HEK293 (cell line): ENCODE measurements at regions not wholly inside any gene's neighbourhood (a gene's known extent, or its start where the extent isn't known, plus 50 kb on each side); places are given as distances from the start of the nearest gene placed in this dataset.

Experiments used
- GLI4 ChIP-seq: fragments of 450-650 bp; formaldehyde crosslinking; IDR thresholded peaks from 2 replicates; pipeline ENCODE4 v1.5.1; 2016; ENCODE audit warnings: missing biosample characterization, missing genetic modification characterization
- MYNN ChIP-seq: fragments of 450-650 bp; formaldehyde crosslinking; IDR thresholded peaks from 2 replicates; pipeline ENCODE4 v1.5.1; 2016; ENCODE audit warnings: missing biosample characterization, missing genetic modification characterization, borderline replicate concordance
- PRDM6 ChIP-seq: fragments of 450-650 bp; formaldehyde crosslinking; IDR thresholded peaks from 2 replicates; pipeline ENCODE4 v1.5.1; 2017; ENCODE audit warnings: missing biosample characterization, missing genetic modification characterization
- SCRT1 ChIP-seq: fragments of 450-650 bp; formaldehyde crosslinking; IDR thresholded peaks from 2 replicates; pipeline ENCODE4 v1.5.1; 2016; ENCODE audit warnings: missing biosample characterization, missing genetic modification characterization, borderline replicate concordance
- SETDB1 ChIP-seq: IDR thresholded peaks from one replicate; pipeline ENCODE4 v1.6.1; 2017; ENCODE audit warnings: mild to moderate bottlenecking, low read length, moderate library complexity, mixed read lengths; ENCODE audit not compliant: insufficient read length
- SP3 ChIP-seq: fragments of 450-650 bp; formaldehyde crosslinking; IDR thresholded peaks from 2 replicates; pipeline ENCODE4 v1.5.1; 2016; ENCODE audit warnings: missing biosample characterization, missing genetic modification characterization
- ZBTB1 ChIP-seq: fragments of 450-650 bp; formaldehyde crosslinking; IDR thresholded peaks from 2 replicates; pipeline ENCODE4 v1.5.1; 2016; ENCODE audit warnings: missing biosample characterization, missing genetic modification characterization
- ZBTB17 ChIP-seq: fragments of 450-650 bp; formaldehyde crosslinking; IDR thresholded peaks from 2 replicates; pipeline ENCODE4 v1.5.1; 2016; ENCODE audit warnings: missing biosample characterization, missing genetic modification characterization
- ZBTB8A ChIP-seq: fragments of 450-650 bp; formaldehyde crosslinking; IDR thresholded peaks from 2 replicates; pipeline ENCODE4 v1.5.1; 2016; ENCODE audit warnings: missing biosample characterization, missing genetic modification characterization
- ZFHX2 ChIP-seq: fragments of 450-650 bp; formaldehyde crosslinking; conservative IDR thresholded peaks from 2 replicates; pipeline ENCODE4 v1.5.1; 2016; ENCODE audit warnings: missing biosample characterization, missing genetic modification characterization
- ZNF112 ChIP-seq: fragments of 450-650 bp; formaldehyde crosslinking; IDR thresholded peaks from 2 replicates; pipeline ENCODE4 v1.5.0; 2017; ENCODE audit warnings: missing biosample characterization, missing genetic modification characterization
- ZNF114 ChIP-seq: fragments of 450-650 bp; formaldehyde crosslinking; IDR thresholded peaks from 2 replicates; pipeline ENCODE4 v1.5.0; 2017; ENCODE audit warnings: missing biosample characterization, missing genetic modification characterization
- ZNF184 ChIP-seq: fragments of 450-650 bp; IDR thresholded peaks from 2 replicates; pipeline ENCODE4 v1.5.1; 2018; ENCODE audit warnings: missing biosample characterization, mild to moderate bottlenecking, missing genetic modification characterization
- ZNF19 ChIP-seq: fragments of 450-650 bp; formaldehyde crosslinking; IDR thresholded peaks from 2 replicates; pipeline ENCODE4; 2016; ENCODE audit warnings: missing biosample characterization, missing genetic modification characterization, low read depth
- ZNF221 ChIP-seq: fragments of 450-650 bp; formaldehyde crosslinking; IDR thresholded peaks from 2 replicates; pipeline ENCODE4 v1.5.1; 2017; ENCODE audit warnings: missing biosample characterization, missing genetic modification characterization, borderline replicate concordance
- ZNF354C ChIP-seq: fragments of 450-650 bp; formaldehyde crosslinking; IDR thresholded peaks from 2 replicates; pipeline ENCODE4 v1.5.1; 2016; ENCODE audit warnings: missing biosample characterization, missing genetic modification characterization, low read depth, borderline replicate concordance
- ZNF433 ChIP-seq: fragments of 450-650 bp; formaldehyde crosslinking; IDR thresholded peaks from 2 replicates; pipeline ENCODE4 v1.5.1; 2016; ENCODE audit warnings: missing biosample characterization, missing genetic modification characterization, low read depth
- ZNF501 ChIP-seq: fragments of 450-650 bp; formaldehyde crosslinking; IDR thresholded peaks from 2 replicates; pipeline ENCODE4 v1.5.1; 2016; ENCODE audit warnings: missing biosample characterization, missing genetic modification characterization
- ZNF629 ChIP-seq: fragments of 450-650 bp; formaldehyde crosslinking; IDR thresholded peaks from 2 replicates; pipeline ENCODE4 v1.5.1; 2017; ENCODE audit warnings: missing biosample characterization, missing genetic modification characterization
- ZNF639 ChIP-seq: fragments of 450-650 bp; formaldehyde crosslinking; IDR thresholded peaks from 2 replicates; pipeline ENCODE4 v1.5.1; 2016; ENCODE audit warnings: missing biosample characterization, missing genetic modification characterization
- ZNF645 ChIP-seq: fragments of 450-650 bp; formaldehyde crosslinking; IDR thresholded peaks from 2 replicates; pipeline ENCODE4; 2016; ENCODE audit warnings: missing biosample characterization, missing genetic modification characterization
- ZNF664 ChIP-seq: fragments of 450-650 bp; formaldehyde crosslinking; IDR thresholded peaks from 2 replicates; pipeline ENCODE4 v1.5.1; 2016; ENCODE audit warnings: missing biosample characterization, missing genetic modification characterization
- ZNF707 ChIP-seq: fragments of 450-650 bp; formaldehyde crosslinking; IDR thresholded peaks from 2 replicates; pipeline ENCODE4 v1.5.1; 2016; ENCODE audit warnings: missing biosample characterization, missing genetic modification characterization
- ZNF785 ChIP-seq: fragments of 450-650 bp; formaldehyde crosslinking; IDR thresholded peaks from 2 replicates; pipeline ENCODE4 v1.5.1; 2016; ENCODE audit warnings: missing biosample characterization, missing genetic modification characterization
- TF ChIP-seq, protein P1 (sequence below): fragments of 450-650 bp; formaldehyde crosslinking; IDR thresholded peaks from 2 replicates; pipeline ENCODE4 v1.5.1; 2017; ENCODE audit warnings: missing biosample characterization, missing genetic modification characterization
- TF ChIP-seq, protein P2 (sequence below): fragments of 450-650 bp; formaldehyde crosslinking; IDR thresholded peaks from 2 replicates; pipeline ENCODE4 v1.5.1; 2016; ENCODE audit warnings: missing biosample characterization, missing genetic modification characterization
- TF ChIP-seq, protein P3 (sequence below): fragments of 450-650 bp; formaldehyde crosslinking; IDR thresholded peaks from 2 replicates; pipeline ENCODE4 v1.5.1; 2017; ENCODE audit warnings: missing biosample characterization, missing genetic modification characterization
- TF ChIP-seq, protein P4 (sequence below): IDR thresholded peaks from 2 replicates; pipeline ENCODE4 v1.6.1; 2011; ENCODE audit warnings: mild to moderate bottlenecking, low read depth, low read length, borderline replicate concordance
- TF ChIP-seq, protein P5 (sequence below): fragments of 450-650 bp; formaldehyde crosslinking; IDR thresholded peaks from 2 replicates; pipeline ENCODE4 v1.5.1; 2016; ENCODE audit warnings: missing biosample characterization, missing genetic modification characterization

DNA sequence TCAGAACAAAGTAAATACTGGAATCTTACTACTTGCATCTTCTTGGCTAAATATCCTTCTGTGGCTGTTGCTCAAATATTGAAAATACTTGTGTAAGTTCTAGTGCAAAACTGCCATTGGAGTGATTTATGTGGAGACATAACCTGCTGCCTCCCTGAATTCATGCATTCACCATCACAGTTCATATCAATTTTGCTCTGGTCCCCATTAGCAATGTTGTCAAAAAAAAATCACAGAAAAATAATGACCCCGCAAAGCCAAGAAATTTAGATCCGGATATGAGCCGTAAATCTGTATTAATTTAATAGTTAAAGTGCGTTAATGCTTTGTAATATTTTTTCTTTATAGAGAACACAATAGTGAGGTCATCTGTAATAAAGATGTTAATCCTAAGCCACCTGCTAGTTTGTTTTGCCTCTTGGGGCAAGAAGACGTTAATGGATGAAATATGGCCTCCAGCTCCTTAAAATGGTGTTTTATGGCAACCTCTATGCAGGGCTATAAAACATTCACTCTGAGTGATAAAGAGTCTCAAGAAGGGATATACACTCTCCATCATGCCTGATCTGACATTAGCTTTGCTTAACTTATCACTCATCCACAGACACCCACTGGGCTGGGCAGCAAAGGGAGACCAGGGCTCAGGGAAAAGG lies 255.9 kb downstream of the INSC start (continued):
- TF ChIP-seq, protein P1, sequence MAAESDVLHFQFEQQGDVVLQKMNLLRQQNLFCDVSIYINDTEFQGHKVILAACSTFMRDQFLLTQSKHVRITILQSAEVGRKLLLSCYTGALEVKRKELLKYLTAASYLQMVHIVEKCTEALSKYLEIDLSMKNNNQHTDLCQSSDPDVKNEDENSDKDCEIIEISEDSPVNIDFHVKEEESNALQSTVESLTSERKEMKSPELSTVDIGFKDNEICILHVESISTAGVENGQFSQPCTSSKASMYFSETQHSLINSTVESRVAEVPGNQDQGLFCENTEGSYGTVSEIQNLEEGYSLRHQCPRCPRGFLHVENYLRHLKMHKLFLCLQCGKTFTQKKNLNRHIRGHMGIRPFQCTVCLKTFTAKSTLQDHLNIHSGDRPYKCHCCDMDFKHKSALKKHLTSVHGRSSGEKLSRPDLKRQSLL (tag by site-specific recombination): peak; percentile 65
- TF ChIP-seq, protein P2, sequence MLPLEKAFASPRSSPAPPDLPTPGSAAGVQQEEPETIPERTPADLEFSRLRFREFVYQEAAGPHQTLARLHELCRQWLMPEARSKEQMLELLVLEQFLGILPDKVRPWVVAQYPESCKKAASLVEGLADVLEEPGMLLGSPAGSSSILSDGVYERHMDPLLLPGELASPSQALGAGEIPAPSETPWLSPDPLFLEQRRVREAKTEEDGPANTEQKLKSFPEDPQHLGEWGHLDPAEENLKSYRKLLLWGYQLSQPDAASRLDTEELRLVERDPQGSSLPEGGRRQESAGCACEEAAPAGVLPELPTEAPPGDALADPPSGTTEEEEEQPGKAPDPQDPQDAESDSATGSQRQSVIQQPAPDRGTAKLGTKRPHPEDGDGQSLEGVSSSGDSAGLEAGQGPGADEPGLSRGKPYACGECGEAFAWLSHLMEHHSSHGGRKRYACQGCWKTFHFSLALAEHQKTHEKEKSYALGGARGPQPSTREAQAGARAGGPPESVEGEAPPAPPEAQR (tag by site-specific recombination): no peak
- no peak; the same call in 1 of the 2 replicates for TF ChIP-seq ZNF664 (tag by site-specific recombination)
- TF ChIP-seq ZNF785: no peak
- TF ChIP-seq ZNF221 (tag by site-specific recombination): no peak
- TF ChIP-seq SETDB1: no peak
- peak; percentile 55; the same call in 1 of the 2 replicates for TF ChIP-seq ZBTB8A
- TF ChIP-seq ZNF354C (tag by site-specific recombination): no peak
- TF ChIP-seq ZNF707 (tag by site-specific recombination): no peak
- TF ChIP-seq SP3 (tag by site-specific recombination): no peak
- no peak; the same call in 1 of the 2 replicates for TF ChIP-seq ZNF629 (tag by site-specific recombination)
- 0 out of 2 replicates have a peak, but pooled peaks have one; percentile 16 for TF ChIP-seq ZBTB17 (tag by site-specific recombination)
- no peak for TF ChIP-seq MYNN
- TF ChIP-seq ZFHX2: no peak
- TF ChIP-seq, protein P3, sequence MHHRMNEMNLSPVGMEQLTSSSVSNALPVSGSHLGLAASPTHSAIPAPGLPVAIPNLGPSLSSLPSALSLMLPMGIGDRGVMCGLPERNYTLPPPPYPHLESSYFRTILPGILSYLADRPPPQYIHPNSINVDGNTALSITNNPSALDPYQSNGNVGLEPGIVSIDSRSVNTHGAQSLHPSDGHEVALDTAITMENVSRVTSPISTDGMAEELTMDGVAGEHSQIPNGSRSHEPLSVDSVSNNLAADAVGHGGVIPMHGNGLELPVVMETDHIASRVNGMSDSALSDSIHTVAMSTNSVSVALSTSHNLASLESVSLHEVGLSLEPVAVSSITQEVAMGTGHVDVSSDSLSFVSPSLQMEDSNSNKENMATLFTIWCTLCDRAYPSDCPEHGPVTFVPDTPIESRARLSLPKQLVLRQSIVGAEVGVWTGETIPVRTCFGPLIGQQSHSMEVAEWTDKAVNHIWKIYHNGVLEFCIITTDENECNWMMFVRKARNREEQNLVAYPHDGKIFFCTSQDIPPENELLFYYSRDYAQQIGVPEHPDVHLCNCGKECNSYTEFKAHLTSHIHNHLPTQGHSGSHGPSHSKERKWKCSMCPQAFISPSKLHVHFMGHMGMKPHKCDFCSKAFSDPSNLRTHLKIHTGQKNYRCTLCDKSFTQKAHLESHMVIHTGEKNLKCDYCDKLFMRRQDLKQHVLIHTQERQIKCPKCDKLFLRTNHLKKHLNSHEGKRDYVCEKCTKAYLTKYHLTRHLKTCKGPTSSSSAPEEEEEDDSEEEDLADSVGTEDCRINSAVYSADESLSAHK (tag by site-specific recombination): peak; percentile 86
- TF ChIP-seq, protein P4, sequence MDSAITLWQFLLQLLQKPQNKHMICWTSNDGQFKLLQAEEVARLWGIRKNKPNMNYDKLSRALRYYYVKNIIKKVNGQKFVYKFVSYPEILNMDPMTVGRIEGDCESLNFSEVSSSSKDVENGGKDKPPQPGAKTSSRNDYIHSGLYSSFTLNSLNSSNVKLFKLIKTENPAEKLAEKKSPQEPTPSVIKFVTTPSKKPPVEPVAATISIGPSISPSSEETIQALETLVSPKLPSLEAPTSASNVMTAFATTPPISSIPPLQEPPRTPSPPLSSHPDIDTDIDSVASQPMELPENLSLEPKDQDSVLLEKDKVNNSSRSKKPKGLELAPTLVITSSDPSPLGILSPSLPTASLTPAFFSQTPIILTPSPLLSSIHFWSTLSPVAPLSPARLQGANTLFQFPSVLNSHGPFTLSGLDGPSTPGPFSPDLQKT: no peak
- no peak for TF ChIP-seq ZNF501
- TF ChIP-seq ZNF184: no peak
- no peak for TF ChIP-seq GLI4
- TF ChIP-seq ZNF19: no peak
- TF ChIP-seq ZNF433: no peak
- TF ChIP-seq ZBTB1 (tag by site-specific recombination): 0 out of 2 replicates have a peak, but pooled peaks have one; percentile 23
- TF ChIP-seq ZNF639 (tag by site-specific recombination): no peak
- TF ChIP-seq, protein P5, sequence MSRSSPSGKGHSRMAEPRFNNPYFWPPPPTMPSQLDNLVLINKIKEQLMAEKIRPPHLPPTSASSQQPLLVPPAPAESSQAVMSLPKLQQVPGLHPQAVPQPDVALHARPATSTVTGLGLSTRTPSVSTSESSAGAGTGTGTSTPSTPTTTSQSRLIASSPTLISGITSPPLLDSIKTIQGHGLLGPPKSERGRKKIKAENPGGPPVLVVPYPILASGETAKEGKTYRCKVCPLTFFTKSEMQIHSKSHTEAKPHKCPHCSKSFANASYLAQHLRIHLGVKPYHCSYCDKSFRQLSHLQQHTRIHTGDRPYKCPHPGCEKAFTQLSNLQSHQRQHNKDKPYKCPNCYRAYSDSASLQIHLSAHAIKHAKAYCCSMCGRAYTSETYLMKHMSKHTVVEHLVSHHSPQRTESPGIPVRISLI: no peak
- peak; percentile 87 for TF ChIP-seq SCRT1
- TF ChIP-seq PRDM6: peak; percentile 92
- no peak for TF ChIP-seq ZNF645 (tag by site-specific recombination)
- TF ChIP-seq ZNF112 (tag by site-specific recombination): no peak
- TF ChIP-seq ZNF114 (tag by site-specific recombination): no peak
